Epithelial cell of esophagus (primary cell): ENCODE measurements at regions not wholly inside any gene's neighbourhood (a gene's known extent, or its start where the extent isn't known, plus 50 kb on each side); places are given as distances from the start of the nearest gene placed in this dataset.

ENCODE experiments used
- DNase-seq: peaks from one replicate; pipeline ENCODE4 v3.0.0; 2010; ENCODE audit warnings: low read depth
- H3K4me3 ChIP-seq: 2 replicates; pipeline ENCODE4 v1.5.1; 2011; ENCODE audit warnings: mild to moderate bottlenecking, low read length, control low read depth
- TF ChIP-seq, protein P1 (sequence below): IDR thresholded peaks from 2 replicates; pipeline ENCODE4 v1.5.1; 2011; ENCODE audit warnings: low read depth, mild to moderate bottlenecking, low read length, control low read depth, inconsistent platforms; ENCODE audit not compliant: insufficient read depth; ENCODE audit errors: missing control alignments

- TF ChIP-seq, protein P1, sequence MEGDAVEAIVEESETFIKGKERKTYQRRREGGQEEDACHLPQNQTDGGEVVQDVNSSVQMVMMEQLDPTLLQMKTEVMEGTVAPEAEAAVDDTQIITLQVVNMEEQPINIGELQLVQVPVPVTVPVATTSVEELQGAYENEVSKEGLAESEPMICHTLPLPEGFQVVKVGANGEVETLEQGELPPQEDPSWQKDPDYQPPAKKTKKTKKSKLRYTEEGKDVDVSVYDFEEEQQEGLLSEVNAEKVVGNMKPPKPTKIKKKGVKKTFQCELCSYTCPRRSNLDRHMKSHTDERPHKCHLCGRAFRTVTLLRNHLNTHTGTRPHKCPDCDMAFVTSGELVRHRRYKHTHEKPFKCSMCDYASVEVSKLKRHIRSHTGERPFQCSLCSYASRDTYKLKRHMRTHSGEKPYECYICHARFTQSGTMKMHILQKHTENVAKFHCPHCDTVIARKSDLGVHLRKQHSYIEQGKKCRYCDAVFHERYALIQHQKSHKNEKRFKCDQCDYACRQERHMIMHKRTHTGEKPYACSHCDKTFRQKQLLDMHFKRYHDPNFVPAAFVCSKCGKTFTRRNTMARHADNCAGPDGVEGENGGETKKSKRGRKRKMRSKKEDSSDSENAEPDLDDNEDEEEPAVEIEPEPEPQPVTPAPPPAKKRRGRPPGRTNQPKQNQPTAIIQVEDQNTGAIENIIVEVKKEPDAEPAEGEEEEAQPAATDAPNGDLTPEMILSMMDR, result peak; percentile 24
- peak; percentile 10 for DNase-seq
- no peak overlapping the region for H3K4me3 ChIP-seq
Measured at GRCh38 chrX:115894087-115894486, 276.5 kb upstream of the AGTR2 start.

DNA sequence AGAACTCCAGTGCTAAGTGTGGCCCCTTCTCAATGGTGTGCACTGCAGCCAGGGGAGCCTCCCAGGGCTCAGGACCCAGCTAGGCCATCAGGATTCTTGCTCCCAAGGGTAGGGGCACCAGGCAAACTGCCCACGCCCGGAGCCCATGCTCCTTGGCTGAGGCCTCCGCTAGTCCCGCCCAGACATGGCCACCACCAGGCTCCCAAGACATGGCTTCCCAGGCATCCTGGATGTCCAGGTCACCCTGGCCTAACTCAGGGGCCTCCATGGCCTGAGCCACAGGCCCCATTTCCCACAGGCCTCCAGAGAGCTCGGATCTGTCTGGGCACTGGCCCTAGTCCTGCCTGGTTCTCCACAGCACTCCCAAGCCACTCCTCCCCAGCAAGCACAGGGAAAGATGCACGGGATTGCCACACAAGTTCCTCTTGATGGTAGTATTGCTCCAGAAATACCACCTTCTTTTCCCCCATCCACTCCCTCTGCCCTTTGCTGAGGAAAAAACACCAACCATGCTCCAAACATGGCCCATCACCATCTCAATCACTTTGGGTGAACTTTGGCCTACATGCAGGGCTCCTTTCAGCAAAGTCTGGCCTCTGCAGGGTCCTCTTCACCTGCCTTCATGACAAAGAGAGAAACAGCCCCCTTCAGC is 274.7 kb upstream of the AGTR2 start:
- TF ChIP-seq, protein P1, result no peak

DNA sequence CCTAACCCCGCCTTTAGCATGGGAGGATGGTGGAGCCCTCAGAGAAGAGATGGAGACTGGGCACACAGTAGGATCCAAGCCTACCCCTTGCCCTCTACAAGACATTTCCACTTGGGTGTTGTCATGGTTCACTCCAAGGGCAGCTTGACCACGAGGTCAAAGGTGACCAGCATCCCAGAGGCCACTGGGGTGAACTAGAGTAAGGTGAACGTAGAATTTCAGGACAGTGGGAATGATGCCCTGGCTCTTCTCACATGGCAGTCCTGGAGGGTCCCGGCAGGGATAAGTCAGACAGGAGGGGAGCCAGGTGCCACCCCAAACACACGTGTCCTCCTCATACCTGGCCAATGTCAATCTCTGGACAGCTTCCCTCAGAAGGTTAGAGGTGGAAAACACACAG is 274.2 kb upstream of the AGTR2 start:
- TF ChIP-seq, protein P1, result no peak
- H3K4me3 ChIP-seq, result no peak overlapping the region
- DNase-seq, result no peak

More for the DNA sequence above, 274.7 kb upstream of the AGTR2 start:
- H3K4me3 ChIP-seq, result no peak overlapping the region
- no peak for DNase-seq

GRCh38 chrX:115897956-115898355 is 272.6 kb upstream of the AGTR2 start:
- no peak overlapping the region for H3K4me3 ChIP-seq
- DNase-seq, result no peak
- TF ChIP-seq, protein P1, result no peak

- TF ChIP-seq, protein P1, result no peak
- H3K4me3 ChIP-seq, result no peak overlapping the region
- DNase-seq, result no peak
Measured at GRCh38 chrX:115898382-115899001, 272.1 kb upstream of the AGTR2 start.

- DNase-seq, result no peak
- H3K4me3 ChIP-seq, result no peak overlapping the region
- TF ChIP-seq, protein P1, result no peak
Measured at GRCh38 chrX:115900425-115900824, 270.1 kb upstream of the AGTR2 start.

- TF ChIP-seq, protein P1, result no peak
- H3K4me3 ChIP-seq, result no peak overlapping the region
- DNase-seq, result no peak
Measured at GRCh38 chrX:115901241-115901640, 269.3 kb upstream of the AGTR2 start.
